ENCODE measurements at regions not wholly inside any gene's neighbourhood (a gene's known extent, or its start where the extent isn't known, plus 50 kb on each side); places are given as distances from the start of the nearest gene placed in this dataset.

GRCh38 chr2:82524826-82525225 is 1934.3 kb downstream of the SUCLG1 start:
- no peak for TF ChIP-seq CTCF (IDR thresholded peaks at IDR 0.05; ENCODE audit: low read depth, low read length)
- no peak overlapping the region for H3K4me3 ChIP-seq (ENCODE audit: low read depth, low read length)

GRCh38 chr2:82511894-82512293 is 1947.2 kb downstream of the SUCLG1 start:
- no peak overlapping the region for H3K4me3 ChIP-seq (ENCODE audit: low read depth, low read length)
- TF ChIP-seq CTCF (IDR thresholded peaks at IDR 0.05; ENCODE audit: low read depth, low read length): no peak

- no peak for TF ChIP-seq CTCF (IDR thresholded peaks at IDR 0.05; ENCODE audit: low read depth, low read length)
- no peak overlapping the region for H3K4me3 ChIP-seq (ENCODE audit: low read depth, low read length)
These were observed 1950.4 kb downstream of the SUCLG1 start for GRCh38 chr2:82508702-82509101.

GRCh38 chr2:82507657-82508056 is 1951.4 kb downstream of the SUCLG1 start:
- no peak overlapping the region for H3K4me3 ChIP-seq (ENCODE audit: low read depth, low read length)
- no peak for TF ChIP-seq CTCF (IDR thresholded peaks at IDR 0.05; ENCODE audit: low read depth, low read length)

- no peak for TF ChIP-seq CTCF (IDR thresholded peaks at IDR 0.05; ENCODE audit: low read depth, low read length)
- no peak overlapping the region for H3K4me3 ChIP-seq (ENCODE audit: low read depth, low read length)
These were observed 1957.9 kb downstream of the SUCLG1 start for GRCh38 chr2:82501217-82501616.

GRCh38 chr2:82498777-82499443 is 1960.2 kb downstream of the SUCLG1 start:
- H3K4me3 ChIP-seq (ENCODE audit: low read depth, low read length): no peak overlapping the region
- TF ChIP-seq CTCF (IDR thresholded peaks at IDR 0.05; ENCODE audit: low read depth, low read length): no peak

- no peak overlapping the region for H3K4me3 ChIP-seq (ENCODE audit: low read depth, low read length)
- no peak for TF ChIP-seq CTCF (IDR thresholded peaks at IDR 0.05; ENCODE audit: low read depth, low read length)
These were observed 1964.3 kb downstream of the SUCLG1 start for GRCh38 chr2:82494739-82495138.
